Skeletal muscle satellite cell (primary cell): ENCODE measurements at regions not wholly inside any gene's neighbourhood (a gene's known extent, or its start where the extent isn't known, plus 50 kb on each side); places are given as distances from the start of the nearest gene placed in this dataset.
A peak's percentile ranks its signal among the peaks of the same experiment; 100 is the strongest.

Experiments
- H3K27me3 ChIP-seq: 2 replicates; pipeline ENCODE4 v1.7.0; 2013; ENCODE audit warnings: low read length; ENCODE audit not compliant: control insufficient read depth, insufficient read depth
- H3K36me3 ChIP-seq: 2 replicates; pipeline ENCODE4 v1.7.0; 2013; ENCODE audit warnings: mild to moderate bottlenecking, control low read depth, low read length; ENCODE audit not compliant: insufficient read depth
- H3K4me1 ChIP-seq: 2 replicates; pipeline ENCODE4 v1.7.0; 2013; ENCODE audit warnings: low read length; ENCODE audit not compliant: control insufficient read depth, insufficient read depth
- H3K4me2 ChIP-seq: 2 replicates; pipeline ENCODE4 v1.7.0; 2013; ENCODE audit warnings: mild to moderate bottlenecking, low read length
- H3K4me3 ChIP-seq: 2 replicates; pipeline ENCODE4 v1.7.0; 2013; ENCODE audit warnings: low read length
- H3K9ac ChIP-seq: 2 replicates; pipeline ENCODE4 v1.7.0; 2013; ENCODE audit warnings: mild to moderate bottlenecking, low read depth, low read length, moderate library complexity
- H3K9me3 ChIP-seq: replicated peaks from 2 replicates; pipeline ENCODE4 v1.7.0; 2013; ENCODE audit warnings: mild to moderate bottlenecking, control low read depth, low read length

DNA sequence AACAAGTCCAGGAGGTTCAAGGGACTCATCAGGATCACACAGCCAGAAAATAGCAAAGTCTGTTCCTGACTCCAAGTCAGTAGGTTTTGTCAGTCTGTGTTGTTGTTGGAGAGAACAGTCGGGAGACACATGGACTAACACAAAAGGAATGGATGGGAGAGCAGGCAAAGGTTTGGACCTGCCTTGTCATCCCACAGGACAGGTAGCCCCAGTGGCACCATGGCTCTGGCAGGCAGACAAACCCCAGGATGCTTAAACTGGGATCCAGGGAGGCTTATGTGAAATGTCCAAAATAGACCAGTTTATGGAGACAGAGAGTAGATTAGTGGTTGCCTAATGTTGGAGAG is 201.6 kb upstream of the NAV2 start:
- Histone ChIP-seq H3K27me3 (no peaks in the 10 kb centered on the region), H3K4me3 (no peak overlapping the region), H3K9ac (no peak overlapping the region), H3K9me3 (no peaks in the 10 kb centered on the region), H3K36me3 (no peaks in the 10 kb centered on the region), H3K4me2 (peak overlapping the region; percentile 38), H3K4me1 (peaks cover 29% of the 10 kb centered on the region)

DNA sequence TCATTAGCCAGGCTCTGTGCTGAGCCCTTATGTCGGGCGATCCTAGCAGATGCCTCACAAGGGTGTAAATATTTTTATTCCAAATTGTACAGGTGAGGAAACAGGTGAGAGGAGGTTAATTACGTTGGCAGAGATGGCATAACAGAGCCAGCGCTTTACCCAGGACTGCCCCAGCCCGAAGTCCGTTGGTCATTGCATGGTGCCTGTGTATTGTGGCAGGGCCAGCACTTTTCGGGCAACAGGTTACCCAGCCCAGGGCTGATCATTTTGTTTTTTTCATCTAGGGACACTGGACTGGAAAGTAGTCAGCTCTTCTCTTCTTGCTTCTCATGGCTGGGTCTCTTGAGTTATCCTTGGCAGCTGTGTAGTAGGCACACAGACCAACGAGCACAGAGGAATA is 202.2 kb upstream of the NAV2 start:
- Histone ChIP-seq H3K36me3 (no peaks in the 10 kb centered on the region), H3K9ac (no peak overlapping the region), H3K27me3 (no peaks in the 10 kb centered on the region), H3K4me3 (no peak overlapping the region), H3K9me3 (no peaks in the 10 kb centered on the region), H3K4me1 (peaks cover 29% of the 10 kb centered on the region), H3K4me2 (no peak overlapping the region)

DNA sequence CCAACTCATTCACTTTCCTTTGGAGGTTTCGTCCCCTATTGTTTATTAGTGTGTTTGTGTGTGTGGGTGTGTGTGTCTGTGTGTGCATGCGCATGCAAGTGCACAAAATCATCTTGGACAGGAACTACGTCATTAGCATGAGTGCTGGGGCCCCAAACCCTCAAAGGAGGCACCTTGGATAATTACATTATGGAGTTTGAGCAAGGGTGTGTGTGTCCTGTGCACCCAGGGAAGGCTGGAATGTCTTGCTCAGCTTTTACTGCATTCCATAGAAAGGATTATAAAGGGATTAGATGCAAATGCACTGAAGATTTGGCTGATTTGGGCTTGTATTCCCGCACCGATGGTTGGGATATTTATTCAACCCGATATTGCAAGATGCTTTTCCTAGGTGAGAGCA is 203.4 kb upstream of the NAV2 start:
- no peaks in the 10 kb centered on the region for H3K9me3 ChIP-seq

DNA sequence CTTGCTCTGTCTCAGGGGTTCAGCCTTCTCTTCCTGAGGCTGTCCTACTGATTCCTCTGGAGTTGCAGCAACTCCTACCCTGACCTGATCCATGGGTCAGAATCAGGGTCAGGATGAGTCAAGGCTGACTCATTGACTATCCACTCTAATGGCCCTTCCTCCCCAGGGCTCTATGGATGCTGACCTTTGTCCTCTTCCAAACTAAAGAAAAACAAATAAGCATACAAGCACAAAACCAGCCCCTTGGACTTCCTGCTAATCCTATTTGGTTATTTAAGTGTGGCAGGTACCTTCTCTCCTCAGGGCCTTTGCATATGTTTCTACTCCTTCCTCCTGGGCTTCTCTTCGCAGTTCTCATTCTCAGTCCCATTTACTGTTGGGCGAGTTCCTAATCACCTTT is 204.5 kb upstream of the NAV2 start:
- no peak overlapping the region for H3K4me2 ChIP-seq
- no peak overlapping the region for H3K4me3 ChIP-seq
- H3K9me3 ChIP-seq: no peaks in the 10 kb centered on the region
- no peaks in the 10 kb centered on the region for H3K36me3 ChIP-seq
- no peaks in the 10 kb centered on the region for H3K27me3 ChIP-seq
- H3K4me1 ChIP-seq: peaks cover 29% of the 10 kb centered on the region
- no peak overlapping the region for H3K9ac ChIP-seq

More for the DNA sequence above, 203.4 kb upstream of the NAV2 start:
- H3K9ac ChIP-seq: no peak overlapping the region
- peaks cover 29% of the 10 kb centered on the region for H3K4me1 ChIP-seq
- H3K4me2 ChIP-seq: no peak overlapping the region
- H3K4me3 ChIP-seq: no peak overlapping the region
- no peaks in the 10 kb centered on the region for H3K36me3 ChIP-seq
- no peaks in the 10 kb centered on the region for H3K27me3 ChIP-seq

DNA sequence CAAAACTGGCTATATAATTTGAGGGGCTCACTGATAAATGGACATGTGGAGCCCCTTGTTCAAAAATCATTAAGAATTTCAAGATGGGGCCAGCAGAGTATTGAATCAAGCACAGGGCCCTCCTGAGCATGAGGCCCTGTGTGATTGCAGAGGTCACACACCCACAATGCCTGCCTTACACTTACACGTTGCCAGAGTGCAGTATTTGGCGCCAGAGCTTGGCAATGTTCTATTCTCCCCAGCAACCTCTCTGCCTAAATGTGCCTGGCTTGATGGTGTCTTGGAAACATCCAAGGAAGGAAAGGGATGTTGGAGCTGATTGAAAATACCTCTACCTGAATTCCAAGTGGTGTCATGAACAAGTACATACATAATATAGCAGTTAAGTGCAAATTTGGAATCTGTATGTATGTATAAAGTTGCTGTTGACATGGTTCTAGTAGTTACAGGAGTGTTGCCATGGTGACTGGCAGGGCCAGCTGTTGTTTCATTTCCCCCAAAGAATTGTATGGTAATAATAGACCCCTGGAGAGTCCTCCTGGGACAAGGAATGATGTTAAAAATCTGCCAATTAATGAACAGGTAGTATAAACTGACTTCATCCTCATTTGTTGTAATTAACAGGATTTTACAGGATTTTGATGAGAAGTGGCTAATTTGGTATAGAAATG is 205.7 kb upstream of the NAV2 start:
- Histone ChIP-seq H3K27me3 (no peaks in the 10 kb centered on the region), H3K4me1 (peaks cover 24% of the 10 kb centered on the region), H3K36me3 (no peaks in the 10 kb centered on the region), H3K9ac (no peak overlapping the region), H3K4me3 (no peak overlapping the region), H3K9me3 (no peaks in the 10 kb centered on the region), H3K4me2 (no peak overlapping the region)

DNA sequence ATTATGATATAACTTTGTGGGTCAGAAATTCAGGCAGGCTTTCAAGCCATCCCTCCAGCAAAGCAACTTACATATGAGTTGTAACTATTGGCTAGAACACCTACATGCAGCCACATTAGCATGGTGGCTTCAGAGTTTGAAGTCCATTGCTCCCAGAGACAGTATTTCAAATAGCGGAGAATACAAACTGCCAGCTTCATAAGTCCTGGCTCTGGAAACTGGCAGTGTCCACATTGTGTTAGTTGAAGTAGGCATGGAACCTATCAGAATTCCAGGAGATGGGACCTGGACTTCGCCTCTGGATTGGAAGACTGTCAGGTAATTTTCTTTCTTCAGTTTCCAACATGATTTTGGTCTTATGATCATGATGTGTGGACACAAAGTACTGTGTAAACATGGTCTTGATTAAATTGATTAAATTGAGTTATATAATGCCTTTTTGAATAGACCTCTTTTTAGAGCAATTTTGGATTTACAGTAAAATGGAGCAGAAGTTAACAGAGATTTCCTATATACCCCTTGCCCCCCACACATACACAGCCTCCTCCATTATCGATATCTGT is 209.9 kb upstream of the NAV2 start:
- H3K4me2 ChIP-seq: no peak overlapping the region
- H3K9ac ChIP-seq: no peak overlapping the region
- no peaks in the 10 kb centered on the region for H3K9me3 ChIP-seq
- H3K4me1 ChIP-seq: peaks cover 16% of the 10 kb centered on the region
- no peak overlapping the region for H3K4me3 ChIP-seq
- no peaks in the 10 kb centered on the region for H3K36me3 ChIP-seq
- no peaks in the 10 kb centered on the region for H3K27me3 ChIP-seq

DNA sequence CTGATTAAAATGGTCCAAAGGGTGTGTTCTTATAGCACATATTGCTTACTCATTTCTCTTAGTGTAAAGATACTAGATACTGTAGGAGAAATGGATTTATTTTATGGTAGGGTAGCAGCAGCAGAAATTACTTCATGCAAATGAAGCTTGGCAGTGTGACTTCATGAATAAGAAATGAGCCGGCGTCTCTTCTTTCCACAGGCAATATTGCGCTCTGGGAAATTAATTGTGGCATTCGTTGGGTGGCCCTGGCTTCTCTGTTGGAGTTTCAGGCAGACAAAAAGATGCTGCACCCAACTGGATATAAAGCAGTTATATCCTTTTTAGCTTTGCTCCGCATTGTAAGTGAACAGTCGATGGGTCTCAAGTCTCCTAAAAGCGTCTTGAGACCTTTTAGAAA is 211.0 kb upstream of the NAV2 start:
- H3K9me3 ChIP-seq: no peaks in the 10 kb centered on the region
- no peak overlapping the region for H3K4me3 ChIP-seq
- H3K4me2 ChIP-seq: no peak overlapping the region
- H3K9ac ChIP-seq: no peak overlapping the region
- no peaks in the 10 kb centered on the region for H3K27me3 ChIP-seq
- H3K36me3 ChIP-seq: no peaks in the 10 kb centered on the region
- H3K4me1 ChIP-seq: peaks cover 14% of the 10 kb centered on the region

DNA sequence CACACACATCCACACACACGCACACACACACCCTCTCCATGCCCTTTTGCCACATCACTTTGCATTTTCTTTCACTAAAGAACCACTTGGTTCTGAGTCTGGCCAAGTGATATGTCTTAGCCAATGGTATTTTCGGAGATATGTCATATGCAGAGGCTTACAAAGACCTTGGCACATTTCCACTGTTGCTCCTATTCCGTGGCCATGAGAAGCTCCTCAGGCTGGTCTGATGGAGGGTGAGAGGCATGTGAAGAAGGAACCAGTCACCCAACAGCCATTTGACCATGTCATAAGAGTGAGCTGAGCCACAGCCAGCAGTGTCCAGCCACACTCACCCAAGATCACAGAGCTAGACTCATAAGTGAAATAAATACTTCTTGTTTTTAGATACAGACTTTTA is 212.6 kb upstream of the NAV2 start:
- Histone ChIP-seq H3K9me3 (no peaks in the 10 kb centered on the region), H3K27me3 (no peaks in the 10 kb centered on the region), H3K36me3 (peaks cover 3% of the 10 kb centered on the region), H3K9ac (no peak overlapping the region), H3K4me3 (no peak overlapping the region), H3K4me2 (peak overlapping the region; percentile 10), H3K4me1 (peaks cover 14% of the 10 kb centered on the region)

DNA sequence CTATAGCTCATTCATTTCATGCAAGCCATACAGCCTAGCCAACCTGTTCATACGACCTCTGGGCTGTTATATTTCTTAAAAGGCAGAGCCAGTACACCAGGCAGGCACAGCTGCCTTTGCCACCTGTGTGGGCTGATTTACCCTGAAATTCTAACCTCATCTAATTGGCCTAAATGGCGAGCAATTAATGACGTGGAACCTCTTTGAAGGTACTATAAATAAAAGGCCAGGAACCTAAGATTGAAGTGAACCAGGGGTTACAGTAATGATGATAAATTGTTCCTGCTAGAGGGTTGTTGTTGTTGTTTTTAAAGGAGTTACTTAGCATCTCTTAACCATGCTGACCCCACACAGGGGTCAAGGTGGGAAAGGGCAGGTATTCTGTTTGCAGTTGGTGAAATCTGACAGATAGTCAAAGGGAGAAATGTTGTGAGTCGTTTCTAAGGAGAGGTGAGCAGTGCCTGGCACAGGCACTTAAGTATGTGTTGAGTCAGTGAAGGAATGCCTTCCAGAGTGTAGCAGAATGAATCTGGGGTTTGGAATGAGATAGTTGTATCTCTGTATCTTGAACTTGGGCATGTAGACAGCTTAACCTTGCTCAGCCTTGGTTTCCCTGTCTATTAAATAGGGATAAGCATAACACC is 213.5 kb upstream of the NAV2 start:
- Histone ChIP-seq H3K27me3 (no peaks in the 10 kb centered on the region), H3K4me2 (peak overlapping the region; percentile 10), H3K4me3 (no peak overlapping the region), H3K36me3 (peaks cover 3% of the 10 kb centered on the region), H3K9ac (no peak overlapping the region), H3K9me3 (no peaks in the 10 kb centered on the region), H3K4me1 (peaks cover 14% of the 10 kb centered on the region)

DNA sequence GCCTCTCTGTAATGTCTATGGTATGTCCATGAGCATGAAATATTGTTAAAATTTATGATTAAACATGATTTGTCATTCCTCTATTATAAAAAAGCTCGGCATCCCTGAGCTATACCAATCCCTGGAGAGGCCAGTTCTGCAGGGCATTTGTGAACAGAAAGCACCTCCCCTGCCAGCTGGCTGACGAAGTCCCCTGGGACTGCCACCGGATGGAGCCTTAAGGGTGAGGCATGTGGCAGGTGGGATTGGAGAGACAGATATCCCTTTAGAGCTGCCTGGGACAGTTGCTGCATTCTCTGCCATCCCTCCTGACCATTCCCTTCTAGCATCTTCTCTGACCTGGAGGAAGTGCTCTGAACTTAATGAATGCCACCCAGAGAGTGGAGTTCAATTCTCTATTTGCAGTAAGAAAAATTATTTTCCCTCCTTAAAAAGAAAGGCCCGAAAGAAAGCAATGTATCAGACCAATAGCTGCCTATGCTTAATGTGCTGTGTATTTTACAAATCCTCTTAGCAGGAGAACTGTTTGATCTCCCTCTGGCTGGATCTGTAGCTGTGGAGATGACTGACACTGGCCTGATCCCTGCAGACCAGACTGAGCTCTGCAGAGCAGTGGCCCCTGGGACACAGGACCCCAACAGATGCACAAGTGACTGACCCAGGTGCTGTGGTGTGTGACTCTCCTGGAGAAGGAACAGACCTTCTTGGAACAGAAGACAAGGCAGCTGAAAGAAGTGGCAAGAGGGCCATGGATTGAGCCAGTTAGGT is 219.0 kb upstream of the NAV2 start:
- no peak overlapping the region for H3K4me3 ChIP-seq
- no peak overlapping the region for H3K9ac ChIP-seq
- H3K27me3 ChIP-seq: no peaks in the 10 kb centered on the region
- H3K9me3 ChIP-seq: no peaks in the 10 kb centered on the region
- H3K4me2 ChIP-seq: no peak overlapping the region
- H3K4me1 ChIP-seq: no peaks in the 10 kb centered on the region
- H3K36me3 ChIP-seq: peaks cover 3% of the 10 kb centered on the region

DNA sequence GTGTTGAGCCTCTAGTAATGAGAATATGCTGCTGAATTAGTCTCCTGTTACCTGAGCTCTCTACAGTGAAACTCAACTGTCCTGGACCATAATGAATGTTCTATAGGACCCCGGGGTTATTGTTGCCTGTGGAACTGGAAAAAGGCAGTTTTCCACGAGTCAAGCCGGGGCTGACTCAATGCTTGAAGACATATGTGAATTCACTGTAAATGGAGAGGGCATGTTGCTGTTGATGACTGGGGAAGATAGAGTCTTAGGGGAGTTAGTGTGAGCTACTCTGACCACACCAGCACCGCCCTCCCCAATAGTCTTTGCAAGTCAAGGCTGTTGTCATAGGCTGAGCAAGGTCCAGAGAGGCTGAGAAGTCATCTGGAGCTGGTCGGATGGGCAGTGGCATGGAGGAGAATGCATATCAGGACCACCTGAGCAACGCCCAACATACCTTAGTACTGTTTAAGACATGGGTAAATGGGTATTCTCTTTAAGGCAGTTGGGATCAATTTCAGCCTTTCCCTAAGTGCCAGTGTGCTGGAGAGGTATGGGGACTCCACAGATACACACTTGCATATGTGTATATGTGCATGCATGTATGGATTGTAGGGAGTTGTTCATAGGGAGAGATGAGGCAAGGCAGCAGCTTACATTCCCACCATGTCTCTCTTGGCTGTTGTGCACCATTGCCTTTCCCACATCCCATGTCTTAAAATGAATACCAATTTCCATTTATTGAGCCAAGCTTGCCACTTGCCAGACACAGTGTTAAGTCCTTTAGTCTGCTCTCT is 230.1 kb upstream of the NAV2 start:
- H3K4me1 ChIP-seq: no peaks in the 10 kb centered on the region

More for the DNA sequence above, 230.1 kb upstream of the NAV2 start:
- Histone ChIP-seq H3K4me2 (no peak overlapping the region), H3K4me3 (no peak overlapping the region), H3K9me3 (no peaks in the 10 kb centered on the region), H3K36me3 (no peaks in the 10 kb centered on the region), H3K27me3 (no peaks in the 10 kb centered on the region), H3K9ac (no peak overlapping the region)
